Keratinocyte (primary cell): ENCODE measurements at regions not wholly inside any gene's neighbourhood (a gene's known extent, or its start where the extent isn't known, plus 50 kb on each side); places are given as distances from the start of the nearest gene placed in this dataset.

Experiments
- DNase-seq: peaks from one replicate; pipeline ENCODE4 v3.0.0-alpha.2; 2011; ENCODE audit warnings: low read depth, missing footprints, low spot score
- FAIRE-seq: peaks from 2 replicates; lab custom pipeline; 2011; peaks lifted over from hg19 to GRCh38; lab: Jason Lieb, UNC
- H2AFZ ChIP-seq: 2 replicates; pipeline ENCODE4 v1.6.0; 2012; ENCODE audit warnings: low read length, control low read depth, inconsistent platforms; ENCODE audit not compliant: control insufficient read depth
- H3K27ac ChIP-seq: 2 replicates; pipeline ENCODE4 v1.5.1; 2011; ENCODE audit warnings: low read length; ENCODE audit not compliant: control insufficient read depth, insufficient read depth
- H3K27me3 ChIP-seq: 3 replicates; pipeline ENCODE4 v1.6.0; 2011; ENCODE audit warnings: low read length; ENCODE audit not compliant: control insufficient read depth, insufficient read depth; ENCODE audit errors: extremely low read depth
- H3K36me3 ChIP-seq, 2 experiments: 2 replicates in 1 of 2; 3 replicates in 1 of 2; pipeline ENCODE4 v1.5.1; 2011; ENCODE audit warnings: low read length in 2 of 2, mild to moderate bottlenecking in 1 of 2; ENCODE audit not compliant: control insufficient read depth in 2 of 2, insufficient read depth in 2 of 2; ENCODE audit errors: extremely low read depth in 1 of 2
- H3K4me1 ChIP-seq: 3 replicates; pipeline ENCODE4 v1.5.1; 2011; ENCODE audit warnings: low read length; ENCODE audit not compliant: control insufficient read depth, insufficient read depth; ENCODE audit errors: extremely low read depth
- H3K4me2 ChIP-seq: 3 replicates; pipeline ENCODE4 v1.6.0; 2011; ENCODE audit warnings: low read depth, low read length; ENCODE audit not compliant: control insufficient read depth, insufficient read depth; ENCODE audit errors: extremely low read depth
- H3K4me3 ChIP-seq, 3 experiments: fragments of 200-600 bp in 1 of 3; sonication (generic) in 1 of 3; 2 replicates in 2 of 3; 3 replicates in 1 of 3; pipeline ENCODE4 v1.5.1; 2011 to 2016; ENCODE audit warnings: low read length in 3 of 3, mild to moderate bottlenecking in 3 of 3, control low read depth in 2 of 3, inconsistent platforms in 1 of 3, low read depth in 1 of 3, mixed read lengths in 1 of 3, mixed run types in 1 of 3, moderate library complexity in 1 of 3; ENCODE audit not compliant: control insufficient read depth in 2 of 3, insufficient read depth in 2 of 3; ENCODE audit errors: extremely low read depth in 1 of 3
- H3K79me2 ChIP-seq: 2 replicates; pipeline ENCODE4 v1.6.0; 2012; ENCODE audit warnings: low read length; ENCODE audit not compliant: control insufficient read depth, insufficient read depth
- H3K9ac ChIP-seq: 3 replicates; pipeline ENCODE4 v1.6.0; 2011; ENCODE audit warnings: low read length; ENCODE audit not compliant: control insufficient read depth, insufficient read depth; ENCODE audit errors: extremely low read depth
- H3K9me1 ChIP-seq: 3 replicates; pipeline ENCODE4 v1.6.0; 2011; ENCODE audit warnings: low read length; ENCODE audit not compliant: control insufficient read depth, insufficient read depth; ENCODE audit errors: extremely low read depth
- H3K9me3 ChIP-seq: 2 replicates; pipeline ENCODE4 v1.5.1; 2012; ENCODE audit warnings: low read depth, low read length; ENCODE audit not compliant: control insufficient read depth
- H4K20me1 ChIP-seq: 3 replicates; pipeline ENCODE4 v1.6.0; 2011; ENCODE audit warnings: low read length; ENCODE audit not compliant: control insufficient read depth, insufficient read depth; ENCODE audit errors: extremely low read depth
- EZH2 ChIP-seq: IDR thresholded peaks from one replicate; pipeline ENCODE4 v1.6.1; 2012; ENCODE audit warnings: inconsistent platforms, mild to moderate bottlenecking, low read length, moderate library complexity
- dilution Hi-C: fragments of 300-500 bp; cut with MboI; formaldehyde crosslinking; loops from one replicate; pipeline ENCODE4 v1.7.0; 2020; ENCODE audit warnings: low sequenced_read_pairs; ENCODE audit not compliant: extremely low pct_ligation_motif_present
- TF ChIP-seq, protein P1 (sequence below), 3 experiments: IDR thresholded peaks in 1 of 3; conservative IDR thresholded peaks in 1 of 3; optimal IDR thresholded peaks in 1 of 3; 2 replicates in 2 of 3; 3 replicates in 1 of 3; pipeline versions ENCODE3 to v1.5.1; 2011; ENCODE audit warnings: low read length in 3 of 3, mild to moderate bottlenecking in 3 of 3, moderate library complexity in 2 of 3, control low read depth in 1 of 3, inconsistent platforms in 1 of 3; ENCODE audit not compliant: insufficient read depth in 2 of 3; ENCODE audit errors: extremely low read depth in 1 of 3

DNA sequence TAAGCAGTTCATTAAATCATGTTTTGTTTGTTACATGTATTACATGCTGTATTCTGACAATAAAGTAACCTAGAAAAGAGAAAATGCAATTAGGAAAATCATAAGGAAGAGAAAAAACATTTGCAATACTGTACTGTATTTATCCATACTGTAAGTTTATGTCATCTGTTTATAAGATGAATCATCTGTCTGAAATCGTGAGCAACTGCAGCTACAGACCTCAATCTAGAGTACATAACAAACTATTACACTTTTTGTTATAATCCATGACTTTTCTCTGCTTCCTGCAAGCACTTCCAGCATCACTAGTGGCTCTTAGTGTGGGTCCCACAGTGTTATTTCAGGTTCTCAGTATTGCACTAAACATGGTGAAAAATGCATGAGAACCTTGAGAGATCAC, 144.4 kb upstream of the NR4A3 start:
- no peaks in the 10 kb centered on the region for H3K9me1 ChIP-seq
- H3K4me2 ChIP-seq = no peak overlapping the region
- no peaks in the 10 kb centered on the region for H3K27me3 ChIP-seq
- H3K4me1 ChIP-seq = no peaks in the 10 kb centered on the region
- no peaks in the 10 kb centered on the region for H4K20me1 ChIP-seq
- no peak overlapping the region for H2AFZ ChIP-seq
- no peaks in the 10 kb centered on the region for H3K9me3 ChIP-seq
- FAIRE-seq = no peak
- no peaks in the 10 kb centered on the region for H3K79me2 ChIP-seq
- H3K4me3 ChIP-seq = no peak overlapping the region
- H3K27ac ChIP-seq = no peak overlapping the region
- DNase-seq = no peak
- H3K36me3 ChIP-seq = no peaks in the 10 kb centered on the region
- dilution Hi-C loops = no loop called here
- H3K9ac ChIP-seq = no peak overlapping the region
- no peak for TF ChIP-seq EZH2
- TF ChIP-seq, protein P1, sequence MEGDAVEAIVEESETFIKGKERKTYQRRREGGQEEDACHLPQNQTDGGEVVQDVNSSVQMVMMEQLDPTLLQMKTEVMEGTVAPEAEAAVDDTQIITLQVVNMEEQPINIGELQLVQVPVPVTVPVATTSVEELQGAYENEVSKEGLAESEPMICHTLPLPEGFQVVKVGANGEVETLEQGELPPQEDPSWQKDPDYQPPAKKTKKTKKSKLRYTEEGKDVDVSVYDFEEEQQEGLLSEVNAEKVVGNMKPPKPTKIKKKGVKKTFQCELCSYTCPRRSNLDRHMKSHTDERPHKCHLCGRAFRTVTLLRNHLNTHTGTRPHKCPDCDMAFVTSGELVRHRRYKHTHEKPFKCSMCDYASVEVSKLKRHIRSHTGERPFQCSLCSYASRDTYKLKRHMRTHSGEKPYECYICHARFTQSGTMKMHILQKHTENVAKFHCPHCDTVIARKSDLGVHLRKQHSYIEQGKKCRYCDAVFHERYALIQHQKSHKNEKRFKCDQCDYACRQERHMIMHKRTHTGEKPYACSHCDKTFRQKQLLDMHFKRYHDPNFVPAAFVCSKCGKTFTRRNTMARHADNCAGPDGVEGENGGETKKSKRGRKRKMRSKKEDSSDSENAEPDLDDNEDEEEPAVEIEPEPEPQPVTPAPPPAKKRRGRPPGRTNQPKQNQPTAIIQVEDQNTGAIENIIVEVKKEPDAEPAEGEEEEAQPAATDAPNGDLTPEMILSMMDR (optimal IDR thresholded peaks at IDR 0.05 in 1 of 3, IDR thresholded peaks at IDR 0.05 in 1 of 3, conservative IDR thresholded peaks at IDR 0.05 in 1 of 3; ENCODE audit: extremely low read depth in 1 of 3, insufficient read depth in 2 of 3, low read length in 3 of 3) = no peak

DNA sequence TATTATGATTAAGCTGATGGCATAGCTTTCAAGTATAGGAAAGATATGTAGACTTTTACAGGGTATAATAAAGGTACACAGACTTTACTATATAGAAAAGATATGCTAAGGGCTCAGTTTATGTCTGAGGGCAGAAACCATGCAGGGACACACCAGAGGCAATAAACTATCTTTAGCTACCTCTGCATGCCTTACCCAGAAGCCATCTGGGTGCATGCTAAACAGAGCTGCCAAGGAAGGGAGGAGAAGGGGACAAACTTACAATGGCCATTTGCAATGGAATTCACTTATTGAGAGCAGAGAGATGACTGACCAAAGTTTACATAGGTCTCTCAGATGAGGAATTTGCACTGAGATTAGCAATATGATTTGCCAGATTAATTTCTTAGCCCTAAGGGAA, 143.1 kb upstream of the NR4A3 start:
- TF ChIP-seq EZH2 = no peak
- TF ChIP-seq, protein P1 (optimal IDR thresholded peaks at IDR 0.05 in 1 of 3, IDR thresholded peaks at IDR 0.05 in 1 of 3, conservative IDR thresholded peaks at IDR 0.05 in 1 of 3; ENCODE audit: extremely low read depth in 1 of 3, insufficient read depth in 2 of 3, low read length in 3 of 3) = no peak
- H2AFZ ChIP-seq = no peak overlapping the region
- H3K27me3 ChIP-seq = no peaks in the 10 kb centered on the region
- H3K4me3 ChIP-seq = no peak overlapping the region
- DNase-seq = no peak
- H3K79me2 ChIP-seq = no peaks in the 10 kb centered on the region
- no peaks in the 10 kb centered on the region for H3K9me3 ChIP-seq
- H3K27ac ChIP-seq = no peak overlapping the region
- H4K20me1 ChIP-seq = no peaks in the 10 kb centered on the region
- dilution Hi-C loops = no loop called here
- H3K4me2 ChIP-seq = no peak overlapping the region
- no peak overlapping the region for H3K9ac ChIP-seq
- H3K9me1 ChIP-seq = no peaks in the 10 kb centered on the region
- H3K36me3 ChIP-seq = no peaks in the 10 kb centered on the region
- H3K4me1 ChIP-seq = no peaks in the 10 kb centered on the region
- no peak for FAIRE-seq
